GM18867 (cell line): ENCODE measurements at regions not wholly inside any gene's neighbourhood (a gene's known extent, or its start where the extent isn't known, plus 50 kb on each side); places are given as distances from the start of the nearest gene placed in this dataset.

ENCODE experiments used
- ATAC-seq: cut with Tn5 transposase; IDR thresholded peaks from one replicate; pipeline ENCODE4 v1.9.1; 2021; ENCODE audit warnings: mild to moderate bottlenecking, moderate library complexity; ENCODE audit not compliant: unreplicated experiment

DNA sequence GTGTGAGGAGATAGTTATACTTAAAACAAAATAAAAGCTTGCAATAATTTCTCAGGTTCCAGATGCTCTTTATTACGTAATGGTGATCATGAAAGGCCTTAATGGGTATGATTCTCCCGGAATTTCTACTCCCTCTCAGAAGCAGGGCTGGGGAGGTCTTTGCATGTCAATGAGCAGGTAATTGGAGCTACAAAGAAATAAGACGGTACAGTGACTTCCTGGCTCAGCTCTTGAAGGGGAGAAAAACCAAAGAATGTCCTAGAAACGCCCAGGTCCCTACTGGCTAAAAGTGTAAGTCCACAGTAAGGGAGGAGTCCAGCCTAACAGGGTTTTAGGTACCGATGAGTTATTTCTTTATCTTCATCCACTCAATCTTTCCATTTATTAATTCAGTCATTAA lies 390.9 kb downstream of the TMEM114 start:
- ATAC-seq: no peak

GRCh38 chr16:8194794-8195193 lies 395.5 kb downstream of the TMEM114 start:
- ATAC-seq: no peak

- ATAC-seq: no peak
Observed at GRCh38 chr16:8188841-8189240, 401.5 kb downstream of the TMEM114 start.

DNA sequence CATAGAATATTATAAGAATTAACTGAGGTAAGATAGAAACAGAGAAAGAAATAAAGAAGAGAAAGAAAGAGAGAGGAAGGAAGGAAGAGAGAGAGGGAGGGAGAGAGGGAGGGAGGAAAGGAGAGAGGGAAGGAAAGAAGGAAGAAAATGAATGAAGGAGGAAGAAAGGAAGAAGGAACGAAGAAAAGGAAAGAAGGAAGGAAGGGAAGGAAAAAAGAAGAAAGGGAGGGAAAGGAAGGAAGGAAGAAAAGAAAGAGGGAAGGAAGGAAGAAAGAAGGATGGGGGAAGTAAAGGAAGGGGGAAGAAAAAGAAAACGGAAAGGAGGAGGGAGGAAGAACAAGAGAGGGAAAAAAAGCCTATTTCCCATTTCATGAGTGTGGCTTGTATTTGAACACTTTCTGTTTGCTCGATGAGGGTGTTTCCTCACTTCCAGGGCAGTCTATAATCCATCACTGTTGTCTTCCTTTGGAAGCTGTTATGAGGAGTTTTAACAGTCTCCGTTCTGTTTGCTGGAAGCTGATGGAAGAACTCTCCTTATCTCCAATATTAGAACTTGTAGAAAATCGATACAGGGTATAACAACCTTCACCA lies 402.4 kb downstream of the TMEM114 start:
- no peak for ATAC-seq

GRCh38 chr16:8184854-8185253 lies 405.5 kb downstream of the TMEM114 start:
- ATAC-seq: no peak

DNA sequence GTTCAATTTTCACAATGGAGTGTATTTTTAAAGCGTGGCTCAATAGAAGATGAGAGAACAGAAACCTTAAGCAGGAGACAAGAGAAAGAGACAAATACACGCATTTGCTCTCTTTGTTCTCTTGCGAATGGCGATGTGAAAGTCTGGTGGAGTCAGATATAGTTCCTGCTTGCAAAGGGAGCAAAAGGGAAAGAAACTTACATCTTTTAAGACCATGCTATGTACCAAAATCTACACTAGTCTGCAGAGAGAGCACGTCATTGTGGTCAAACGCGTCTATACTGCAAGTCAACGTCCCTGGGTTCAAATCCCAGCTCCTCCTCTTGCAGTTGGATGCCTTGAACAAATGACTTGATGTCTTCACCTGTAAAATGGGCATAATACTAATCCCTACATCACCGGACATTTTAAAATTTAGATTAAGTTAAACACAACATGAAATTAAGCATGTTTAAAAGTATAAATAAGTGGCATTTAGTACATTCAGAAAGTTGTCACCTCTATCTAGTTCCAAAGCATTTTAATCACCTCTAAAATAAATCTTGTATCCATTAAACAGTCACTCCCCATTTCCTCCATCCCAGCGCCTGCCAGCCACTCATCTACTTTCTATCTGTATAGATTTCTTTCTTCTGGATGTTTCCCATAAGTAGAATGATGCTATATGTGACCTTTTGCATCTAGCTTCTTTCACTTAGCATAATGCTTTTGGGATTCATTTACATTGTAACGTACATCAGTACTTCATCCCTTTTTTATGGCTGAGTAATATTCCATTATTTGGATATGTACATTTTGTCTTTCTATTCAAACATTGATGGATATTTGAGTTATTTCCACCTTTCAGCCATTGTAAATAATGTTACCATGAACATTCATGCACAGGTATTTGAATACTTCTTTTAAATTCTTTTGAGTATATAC lies 406.9 kb downstream of the TMEM114 start:
- no peak for ATAC-seq

GRCh38 chr16:8182761-8183160 lies 407.6 kb downstream of the TMEM114 start:
- ATAC-seq: no peak

GRCh38 chr16:8179615-8180014 lies 410.7 kb downstream of the TMEM114 start:
- ATAC-seq: no peak

DNA sequence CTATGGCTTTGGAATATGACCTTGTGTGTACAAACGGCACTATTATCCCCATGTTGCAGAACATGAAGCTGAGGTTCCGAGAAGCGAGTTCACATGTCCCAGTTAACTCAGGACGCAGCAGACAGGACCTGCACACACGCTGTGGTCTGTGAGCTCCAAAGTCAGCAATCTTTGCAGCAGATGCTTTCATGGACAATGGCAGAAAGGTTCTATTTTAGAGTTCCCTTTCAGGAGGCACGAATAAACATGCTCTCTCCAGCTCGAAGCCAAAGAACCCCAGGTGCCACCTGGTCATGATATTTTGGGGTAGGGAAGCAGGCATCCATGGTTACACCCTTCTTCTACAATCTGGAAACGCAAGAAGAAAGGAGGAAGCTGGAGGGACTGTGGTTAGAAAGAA lies 412.0 kb downstream of the TMEM114 start:
- no peak for ATAC-seq

- no peak for ATAC-seq
Observed at GRCh38 chr16:8175411-8175810, 414.9 kb downstream of the TMEM114 start.

- no peak for ATAC-seq
Observed at GRCh38 chr16:8173111-8173644, 417.1 kb downstream of the TMEM114 start.

DNA sequence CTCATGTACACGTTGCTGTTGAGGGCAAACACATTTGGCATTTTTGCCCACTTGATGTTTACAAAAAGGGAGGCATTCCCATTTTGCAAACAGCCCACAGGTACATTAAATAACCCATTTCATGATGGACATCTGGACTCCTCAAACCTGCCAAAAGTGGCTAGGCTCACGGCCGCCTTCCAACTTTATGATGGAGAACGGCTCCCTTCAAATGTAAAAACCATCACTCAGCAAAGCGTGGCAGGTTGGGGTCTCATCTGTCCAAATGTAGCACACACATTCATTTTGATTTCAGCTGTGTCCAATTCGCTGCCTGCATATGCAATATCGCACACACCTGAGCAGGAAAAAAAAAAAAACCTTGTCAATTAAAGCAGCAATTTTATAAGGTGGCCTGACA lies 417.8 kb downstream of the TMEM114 start:
- no peak for ATAC-seq

GRCh38 chr16:8168016-8168415 lies 422.3 kb downstream of the TMEM114 start:
- ATAC-seq: no peak

DNA sequence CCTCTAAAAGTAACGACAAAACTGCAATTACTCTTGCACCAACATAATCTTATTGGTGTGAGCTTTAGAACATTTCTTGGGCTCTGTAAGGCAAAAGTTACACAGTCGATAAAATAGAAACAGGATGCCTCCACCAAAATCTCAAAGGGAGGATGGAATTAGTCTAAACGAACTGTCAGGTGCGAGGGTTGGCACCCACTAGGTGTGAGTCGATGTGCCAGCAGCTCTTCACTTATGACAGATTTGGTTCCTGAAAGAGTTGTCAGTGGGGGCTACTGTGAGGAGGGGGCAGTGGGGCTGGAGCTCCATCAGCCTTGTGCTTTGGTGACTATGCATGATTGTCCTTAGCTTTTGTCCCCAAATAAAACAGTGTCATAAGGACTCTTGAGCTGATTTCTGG lies 422.9 kb downstream of the TMEM114 start:
- ATAC-seq: no peak

DNA sequence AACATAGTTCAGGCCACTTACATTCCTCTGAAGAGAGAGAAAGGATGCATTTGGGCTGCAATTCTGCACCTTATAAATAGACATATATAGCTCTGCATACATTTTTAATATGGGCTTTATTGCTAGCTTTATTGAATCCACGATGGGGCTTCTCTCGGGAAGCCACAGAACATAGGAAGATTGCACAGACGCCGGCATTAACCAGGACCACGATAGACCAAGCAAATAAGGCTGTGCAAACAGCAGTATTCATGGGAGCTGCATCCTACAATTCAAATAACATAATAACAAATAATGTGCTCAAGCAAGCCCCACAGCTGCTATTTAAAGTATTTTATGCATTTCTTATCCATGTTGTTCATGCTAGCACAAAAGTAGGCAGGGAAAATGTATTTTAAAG lies 432.3 kb downstream of the TMEM114 start:
- no peak for ATAC-seq

DNA sequence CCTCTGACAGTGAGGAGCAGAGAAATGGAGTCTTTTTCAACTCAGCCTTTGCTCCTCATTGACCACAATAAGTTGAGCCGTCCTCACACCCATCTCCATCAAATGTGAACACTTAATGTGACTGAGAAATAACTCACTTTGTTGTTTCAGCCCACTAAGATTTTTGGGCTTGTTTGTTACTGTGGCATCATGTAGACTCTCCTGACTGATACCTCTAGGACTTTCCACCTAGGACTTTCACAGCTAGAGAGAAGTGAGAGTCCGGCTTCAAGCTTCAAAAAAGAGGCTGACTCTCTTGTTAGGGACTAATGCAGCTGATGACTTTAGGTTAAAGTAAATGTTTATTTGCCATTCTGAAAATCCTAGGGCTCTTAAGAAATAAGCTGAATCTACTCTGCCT lies 435.0 kb downstream of the TMEM114 start:
- ATAC-seq: no peak

DNA sequence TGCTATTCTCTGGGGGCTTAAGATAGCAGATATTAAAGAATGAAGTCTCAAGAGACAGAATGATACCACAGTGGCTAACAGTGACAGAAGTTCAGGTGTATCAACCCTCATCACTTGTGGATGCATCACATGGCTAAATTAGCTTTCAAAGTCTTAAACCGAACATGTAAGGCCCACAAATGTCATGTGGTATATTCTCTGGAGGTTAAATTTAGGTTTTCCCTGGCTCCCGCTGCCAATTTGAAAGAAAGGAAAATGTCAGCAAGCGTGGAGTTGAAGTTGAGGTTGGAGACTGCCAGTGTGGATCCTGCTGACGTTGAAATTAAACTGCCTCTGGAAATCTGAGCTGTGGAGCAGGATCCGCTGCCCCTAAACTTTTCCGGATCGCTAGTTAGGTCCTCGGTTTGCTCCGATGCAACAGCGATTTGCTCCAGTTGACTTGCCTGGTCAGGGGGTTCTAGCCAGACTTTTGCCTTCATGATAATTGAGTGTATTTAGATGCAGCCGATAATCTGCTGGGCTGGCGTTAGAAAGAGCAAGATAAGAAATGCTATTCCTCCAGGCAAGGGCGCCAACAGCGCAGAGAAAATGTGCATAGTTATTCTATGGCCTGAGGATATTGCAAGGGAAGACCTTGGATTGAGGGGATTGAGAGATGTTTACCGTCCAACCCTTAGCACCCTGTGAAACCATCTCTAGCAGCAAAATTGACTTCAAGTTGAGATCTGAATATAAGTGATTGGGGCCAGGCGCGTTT lies 443.9 kb downstream of the TMEM114 start:
- no peak for ATAC-seq

GRCh38 chr16:8138666-8139065 lies 451.6 kb downstream of the TMEM114 start:
- ATAC-seq: no peak

GRCh38 chr16:8137606-8138005 lies 452.7 kb downstream of the TMEM114 start:
- no peak for ATAC-seq

DNA sequence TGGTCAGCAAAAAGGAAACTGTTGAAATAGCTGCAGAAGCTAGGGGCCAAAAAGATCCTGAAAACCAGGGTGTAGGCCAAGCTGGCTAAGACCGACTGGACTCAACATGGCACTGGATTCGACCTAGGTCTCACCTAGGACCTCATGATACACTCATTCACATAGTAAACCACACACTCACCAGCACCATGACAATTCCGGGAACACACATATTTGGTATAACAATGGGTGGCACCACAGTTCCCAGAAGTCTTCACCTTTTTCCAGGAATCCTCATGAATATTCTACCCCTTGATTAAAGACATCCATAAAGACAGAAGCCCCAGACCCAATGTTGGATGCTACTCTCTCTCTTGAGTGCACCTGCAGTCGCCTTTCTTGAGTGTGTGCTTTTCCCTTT lies 460.1 kb downstream of the TMEM114 start:
- no peak for ATAC-seq

DNA sequence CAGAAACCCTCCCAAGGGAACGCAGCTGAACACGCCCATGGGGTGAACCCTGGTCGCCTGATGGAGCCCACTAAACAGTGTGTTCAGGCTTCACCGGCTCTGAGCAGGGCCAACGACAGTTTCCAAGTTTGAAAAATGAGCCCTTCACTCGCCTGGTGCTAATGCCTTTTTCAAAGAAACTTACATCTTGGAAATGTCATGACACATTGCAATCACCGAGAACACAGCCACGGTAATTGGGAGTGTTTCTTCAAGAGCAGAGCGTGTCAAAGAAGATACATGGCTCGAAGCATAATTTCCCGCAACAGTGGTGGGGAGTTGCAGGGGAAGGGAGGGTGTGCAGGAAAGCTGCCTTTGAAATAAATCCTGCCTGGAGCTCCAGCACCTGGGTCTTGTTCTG lies 463.2 kb downstream of the TMEM114 start:
- no peak for ATAC-seq
